Progenitor cell of endocrine pancreas (in vitro differentiated cells): ENCODE measurements at regions not wholly inside any gene's neighbourhood (a gene's known extent, or its start where the extent isn't known, plus 50 kb on each side); places are given as distances from the start of the nearest gene placed in this dataset.
A peak's percentile ranks its signal among the peaks of the same experiment; 100 is the strongest.

Experiments used
- DNase-seq: peaks from one replicate; pipeline ENCODE4 v3.0.0; 2021; ENCODE audit warnings: low spot score; ENCODE audit not compliant: unreplicated experiment
- H3K27ac Mint-ChIP-seq: 2 replicates; pipeline ENCODE4 v1.8.0; 2021; ENCODE audit warnings: mild to moderate bottlenecking, moderate library complexity, mixed read lengths
- H3K27me3 Mint-ChIP-seq: 2 replicates; pipeline ENCODE4 v1.8.0; 2021; ENCODE audit warnings: mixed read lengths
- H3K36me3 Mint-ChIP-seq: 2 replicates; pipeline ENCODE4 v1.8.0; 2022; ENCODE audit warnings: mixed read lengths; ENCODE audit not compliant: insufficient read depth
- H3K4me1 Mint-ChIP-seq: 2 replicates; pipeline ENCODE4 v1.8.0; 2021; ENCODE audit warnings: low read depth, mixed read lengths
- H3K4me3 Mint-ChIP-seq: 2 replicates; pipeline ENCODE4 v1.8.0; 2021; ENCODE audit warnings: low read depth, mild to moderate bottlenecking, moderate library complexity, mixed read lengths
- H3K9me3 Mint-ChIP-seq: 2 replicates; pipeline ENCODE4 v1.8.0; 2021; ENCODE audit warnings: low read depth, mixed read lengths
- TF ChIP-seq, protein P1 (sequence below): fragments of 200-600 bp; sonication (generic); IDR thresholded peaks from one replicate; pipeline ENCODE4 v1.5.0; 2021; ENCODE audit warnings: antibody characterized with exemption, mild to moderate bottlenecking; ENCODE audit not compliant: unreplicated experiment

- no peak for DNase-seq
- peaks cover 34% of the 10 kb centered on the region for H3K27me3 Mint-ChIP-seq
- H3K4me3 Mint-ChIP-seq, result no peak overlapping the region
- no peak overlapping the region for H3K27ac Mint-ChIP-seq
- no peaks in the 10 kb centered on the region for H3K4me1 Mint-ChIP-seq
- H3K9me3 Mint-ChIP-seq, result no peaks in the 10 kb centered on the region
- TF ChIP-seq, protein P1, sequence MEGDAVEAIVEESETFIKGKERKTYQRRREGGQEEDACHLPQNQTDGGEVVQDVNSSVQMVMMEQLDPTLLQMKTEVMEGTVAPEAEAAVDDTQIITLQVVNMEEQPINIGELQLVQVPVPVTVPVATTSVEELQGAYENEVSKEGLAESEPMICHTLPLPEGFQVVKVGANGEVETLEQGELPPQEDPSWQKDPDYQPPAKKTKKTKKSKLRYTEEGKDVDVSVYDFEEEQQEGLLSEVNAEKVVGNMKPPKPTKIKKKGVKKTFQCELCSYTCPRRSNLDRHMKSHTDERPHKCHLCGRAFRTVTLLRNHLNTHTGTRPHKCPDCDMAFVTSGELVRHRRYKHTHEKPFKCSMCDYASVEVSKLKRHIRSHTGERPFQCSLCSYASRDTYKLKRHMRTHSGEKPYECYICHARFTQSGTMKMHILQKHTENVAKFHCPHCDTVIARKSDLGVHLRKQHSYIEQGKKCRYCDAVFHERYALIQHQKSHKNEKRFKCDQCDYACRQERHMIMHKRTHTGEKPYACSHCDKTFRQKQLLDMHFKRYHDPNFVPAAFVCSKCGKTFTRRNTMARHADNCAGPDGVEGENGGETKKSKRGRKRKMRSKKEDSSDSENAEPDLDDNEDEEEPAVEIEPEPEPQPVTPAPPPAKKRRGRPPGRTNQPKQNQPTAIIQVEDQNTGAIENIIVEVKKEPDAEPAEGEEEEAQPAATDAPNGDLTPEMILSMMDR, result no peak
- no peaks in the 10 kb centered on the region for H3K36me3 Mint-ChIP-seq
Observed at GRCh38 chr2:176626796-176627195, 357.6 kb downstream of the MTX2 start.

GRCh38 chr2:176628438-176628837, 359.2 kb downstream of the MTX2 start:
- no peak overlapping the region for H3K27ac Mint-ChIP-seq
- H3K9me3 Mint-ChIP-seq, result no peaks in the 10 kb centered on the region
- no peaks in the 10 kb centered on the region for H3K36me3 Mint-ChIP-seq
- H3K4me3 Mint-ChIP-seq, result no peak overlapping the region
- TF ChIP-seq, protein P1, result no peak
- peaks cover 46% of the 10 kb centered on the region for H3K27me3 Mint-ChIP-seq
- no peaks in the 10 kb centered on the region for H3K4me1 Mint-ChIP-seq
- no peak for DNase-seq

DNA sequence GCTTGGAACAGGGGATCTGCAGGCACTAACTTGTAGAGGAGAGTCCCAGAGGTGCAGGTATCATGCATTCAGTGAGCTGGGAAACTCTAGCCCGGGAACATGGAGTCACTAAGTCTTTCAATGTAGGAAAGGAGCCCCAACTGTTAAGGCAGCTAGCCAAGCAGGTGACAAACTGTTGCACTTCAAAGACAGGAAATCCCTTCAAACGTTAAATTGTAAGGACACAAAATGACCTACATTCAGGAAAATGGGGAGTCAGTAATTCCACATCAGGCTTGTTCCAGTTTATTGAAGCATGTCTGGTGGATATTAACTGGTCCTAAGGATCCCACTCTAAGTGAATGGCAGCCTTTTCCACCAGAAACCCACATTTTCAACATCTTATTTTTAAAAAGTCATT, 364.5 kb downstream of the MTX2 start:
- no peak for DNase-seq
- no peak overlapping the region for H3K27ac Mint-ChIP-seq

DNA sequence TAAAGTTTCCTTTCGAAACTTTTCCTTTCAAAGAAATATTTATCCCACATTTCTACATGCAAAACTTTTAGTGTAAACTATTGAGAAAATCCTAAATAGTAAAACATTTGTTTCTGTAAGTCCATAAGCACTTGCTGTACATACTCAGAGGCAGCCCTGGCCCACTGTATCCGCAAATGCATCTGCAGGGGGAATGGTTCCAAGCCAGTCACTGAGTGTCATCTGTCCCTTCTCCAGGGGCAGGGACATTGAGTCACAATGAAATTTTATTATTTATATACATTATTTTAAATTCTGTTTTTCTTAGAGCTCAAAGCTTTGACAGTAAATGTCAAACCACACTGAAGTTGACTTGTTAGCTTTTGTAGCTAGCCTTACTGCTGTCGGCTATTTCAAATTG, 367.2 kb downstream of the MTX2 start:
- Mint-ChIP-seq H3K36me3 (no peaks in the 10 kb centered on the region), H3K4me1 (no peaks in the 10 kb centered on the region), H3K4me3 (no peak overlapping the region), H3K27ac (no peak overlapping the region), H3K27me3 (peaks cover 76% of the 10 kb centered on the region), H3K9me3 (no peaks in the 10 kb centered on the region)
- TF ChIP-seq, protein P1, result no peak
- DNase-seq, result no peak

More for the DNA sequence above, 364.5 kb downstream of the MTX2 start:
- TF ChIP-seq, protein P1, result no peak
- Mint-ChIP-seq H3K27me3 (peaks cover 57% of the 10 kb centered on the region), H3K4me1 (no peaks in the 10 kb centered on the region), H3K36me3 (no peaks in the 10 kb centered on the region), H3K9me3 (no peaks in the 10 kb centered on the region), H3K4me3 (no peak overlapping the region)

DNA sequence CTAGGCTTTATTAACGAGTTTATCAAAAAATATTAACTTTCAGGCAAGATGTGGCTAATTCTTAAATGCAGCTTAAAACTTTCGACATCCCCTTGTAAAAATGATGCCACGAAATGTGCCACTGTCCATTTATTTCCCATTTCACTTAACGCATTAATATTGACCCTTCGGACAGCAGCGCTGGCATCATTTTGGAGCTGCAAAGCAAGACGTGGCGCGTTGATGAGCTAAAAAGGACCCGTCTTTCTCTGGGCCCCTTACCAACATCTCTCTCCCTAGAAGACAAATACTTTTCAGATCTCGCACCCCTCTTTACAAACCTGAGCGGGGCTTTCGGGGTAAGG, 367.9 kb downstream of the MTX2 start:
- peaks cover 80% of the 10 kb centered on the region for H3K27me3 Mint-ChIP-seq
- no peak for DNase-seq
- H3K36me3 Mint-ChIP-seq, result no peaks in the 10 kb centered on the region
- H3K4me1 Mint-ChIP-seq, result no peaks in the 10 kb centered on the region
- TF ChIP-seq, protein P1, result no peak
- peak overlapping the region; percentile 64 for H3K27ac Mint-ChIP-seq
- peak overlapping the region; percentile 50 for H3K4me3 Mint-ChIP-seq
- H3K9me3 Mint-ChIP-seq, result no peaks in the 10 kb centered on the region
